Lung (tissue), 11 donors: ENCODE measurements at regions not wholly inside any gene's neighbourhood (a gene's known extent, or its start where the extent isn't known, plus 50 kb on each side); places are given as distances from the start of the nearest gene placed in this dataset.

Experiments
- ATAC-seq: fragments of 200-7000 bp; cut with Tn5 transposase; one replicate; pipeline ENCODE4 v1.9.1; 2020; ENCODE audit warnings: moderate number of reproducible peaks; ENCODE audit not compliant: insufficient read depth, low FRiP score
- DNase-seq, 3 donors: peaks; one replicate each; pipeline ENCODE4 v3.0.0-alpha.2; 2013 to 2017
- H3K27ac ChIP-seq, 2 donors: one replicate each; pipeline ENCODE4 v1.5.1; 2013; ENCODE audit warnings: mild to moderate bottlenecking in 2 of 2, moderate library complexity in 2 of 2, control low read depth in 1 of 2, inconsistent platforms in 1 of 2, low read depth in 1 of 2, low read length in 1 of 2
- H3K27me3 ChIP-seq, 3 donors: one replicate each; pipeline ENCODE4 v1.5.1; 2013; ENCODE audit warnings: low read length in 2 of 3; ENCODE audit not compliant: control insufficient read depth in 3 of 3, insufficient read depth in 3 of 3
- H3K36me3 ChIP-seq, 4 donors: one replicate each; pipeline ENCODE4 v1.5.1; 2013; ENCODE audit warnings: low read length in 4 of 4, mild to moderate bottlenecking in 1 of 4, moderate library complexity in 1 of 4; ENCODE audit not compliant: control insufficient read depth in 4 of 4, insufficient read depth in 4 of 4
- H3K4me1 ChIP-seq, 5 donors: one replicate each; pipeline ENCODE4 v1.5.1; 2013; ENCODE audit warnings: low read length in 5 of 5, mild to moderate bottlenecking in 2 of 5, moderate library complexity in 1 of 5; ENCODE audit not compliant: control insufficient read depth in 5 of 5, insufficient read depth in 5 of 5
- H3K4me3 ChIP-seq: one replicate; pipeline ENCODE4 v1.5.1; 2013; ENCODE audit warnings: mild to moderate bottlenecking, control low read depth, moderate library complexity
- H3K9ac ChIP-seq, 2 donors: one replicate each; pipeline ENCODE4 v1.5.1; 2013; ENCODE audit warnings: low read length in 2 of 2, control low read depth in 1 of 2; ENCODE audit not compliant: insufficient read depth in 1 of 2
- H3K9me3 ChIP-seq, 4 donors: one replicate each; pipeline ENCODE4 v1.5.1; 2013; ENCODE audit warnings: low read length in 3 of 4, mild to moderate bottlenecking in 1 of 4, moderate library complexity in 1 of 4; ENCODE audit not compliant: control insufficient read depth in 4 of 4, insufficient read depth in 3 of 4
- CTCF ChIP-seq: IDR thresholded peaks from 2 replicates; pipeline ENCODE4 v1.5.1; 2012; ENCODE audit warnings: mild to moderate bottlenecking; ENCODE audit errors: control extremely low read depth, extremely low read depth
- WGBS, 2 donors: extraction: QIAGEN DNeasy Blood & Tissue Kit; methylation state at CpG; one replicate each; pipeline ENCODE4 v1.1.7; 2013; 5-methylcytosine and 5-hydroxymethylcytosine counted together
- donor health status: control.
- donor health status: control.
- donor health status: Bipolar disorder and iron deficiency.
- donor health status: healthy.
- donor health status: DM: yes; HTN: yes; CAD: no.

DNA sequence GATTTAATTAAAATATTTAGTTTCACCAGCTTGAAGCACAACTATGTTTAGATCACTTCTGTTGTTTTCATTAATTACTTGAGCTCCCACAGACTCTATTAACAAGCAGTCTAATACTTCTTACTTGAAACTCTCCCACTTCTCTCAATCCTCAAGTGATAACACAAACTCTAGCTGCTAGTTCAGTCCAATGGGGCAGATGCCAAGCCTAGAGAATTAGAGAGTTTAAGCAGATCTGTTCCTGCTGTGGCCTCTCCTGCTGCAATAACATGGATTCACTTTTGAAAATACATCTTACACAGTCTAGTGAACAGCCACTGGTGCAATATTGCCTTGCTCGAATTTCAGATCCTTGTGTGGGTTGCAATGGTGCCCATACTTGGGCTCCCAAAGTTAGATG lies 566.4 kb upstream of the SGO1 start:
- ATAC-seq = no peak

DNA sequence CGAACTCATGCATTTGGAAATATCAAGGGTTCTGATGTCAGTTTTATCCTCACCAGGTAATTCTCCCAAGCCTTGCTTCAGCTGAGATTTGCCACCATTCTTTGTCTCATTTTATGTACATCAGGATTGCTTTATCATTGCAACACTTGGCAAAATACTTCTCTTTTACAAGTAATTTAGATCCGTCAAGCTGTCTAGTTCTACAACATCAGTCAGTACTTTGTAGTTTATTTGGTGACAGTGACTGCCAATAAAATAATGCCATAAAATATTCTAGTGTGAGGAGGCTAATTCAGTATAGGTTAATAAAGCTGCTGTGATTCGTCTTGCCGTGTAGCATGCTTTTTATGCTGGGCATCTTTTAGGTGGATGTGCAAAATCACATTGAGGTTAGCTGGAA lies 565.3 kb upstream of the SGO1 start:
- H3K9me3 ChIP-seq = no peaks in the 10 kb centered on the region
- ATAC-seq (no peak), DNase-seq (no peak)
- no peak for TF ChIP-seq CTCF
- no peak overlapping the region for H3K4me3 ChIP-seq
- H3K27me3 ChIP-seq = no peaks in the 10 kb centered on the region
- 63 to 64% methylated on average over 4 of the region's 4 CpGs for WGBS, 2 donors
- H3K4me1 ChIP-seq = peaks cover 0 to 17% (median 2%) of the 10 kb centered on the region in 5 donors
- H3K27ac ChIP-seq = no peak overlapping the region
- H3K9ac ChIP-seq = no peak overlapping the region
- H3K36me3 ChIP-seq = no peaks in the 10 kb centered on the region

More for the DNA sequence above, 566.4 kb upstream of the SGO1 start:
- DNase-seq = peak in 2 of 3 donors; percentile 61 to 79
- no peak for TF ChIP-seq CTCF
- no peaks in the 10 kb centered on the region for H3K36me3 ChIP-seq
- peaks cover 0 to 17% (median 2%) of the 10 kb centered on the region in 5 donors for H3K4me1 ChIP-seq
- no peak overlapping the region for H3K27ac ChIP-seq
- no peak overlapping the region for H3K4me3 ChIP-seq
- no peaks in the 10 kb centered on the region for H3K9me3 ChIP-seq
- no peak overlapping the region for H3K9ac ChIP-seq
- 64 to 70% methylated on average over 1 of the region's 1 CpG for WGBS, 2 donors
- no peaks in the 10 kb centered on the region for H3K27me3 ChIP-seq

DNA sequence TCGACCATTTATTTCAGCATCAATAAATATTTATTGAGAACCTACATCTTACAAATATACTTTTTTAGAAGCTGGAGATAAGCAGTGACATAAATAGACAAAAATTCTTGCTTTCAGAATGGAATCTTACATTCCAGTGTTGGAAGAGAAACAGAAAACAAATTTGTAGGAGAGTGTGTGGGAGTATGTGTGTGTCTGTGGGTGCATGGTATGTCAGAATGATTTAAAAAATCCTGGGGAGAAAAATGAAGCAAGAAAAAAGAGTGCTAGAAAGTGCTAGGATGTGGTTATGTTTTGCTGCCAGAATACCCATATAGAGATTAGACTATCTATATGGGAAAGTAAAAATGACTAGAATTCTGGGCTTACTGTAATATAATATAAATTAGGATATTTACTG lies 561.7 kb upstream of the SGO1 start:
- Histone ChIP-seq H3K4me1 (peaks cover 0 to 25% (median 2%) of the 10 kb centered on the region in 5 donors), H3K9ac (no peak overlapping the region), H3K36me3 (no peaks in the 10 kb centered on the region), H3K27me3 (no peaks in the 10 kb centered on the region), H3K4me3 (no peak overlapping the region), H3K27ac (no peak overlapping the region), H3K9me3 (no peaks in the 10 kb centered on the region)
- no peak for TF ChIP-seq CTCF
- 52 to 61% methylated on average over 1 of the region's 1 CpG for WGBS, 2 donors
- DNase-seq (no peak), ATAC-seq (no peak)
